IPS DF 6.9 (cell line): ENCODE measurements at regions not wholly inside any gene's neighbourhood (a gene's known extent, or its start where the extent isn't known, plus 50 kb on each side); places are given as distances from the start of the nearest gene placed in this dataset.

ENCODE experiments used
- DNase-seq: peaks from one replicate; pipeline ENCODE4 v3.0.0-alpha.2; 2013; ENCODE audit warnings: low read depth, low spot score
- H3K27ac ChIP-seq: one replicate; pipeline ENCODE4 v1.5.1; 2013; ENCODE audit warnings: low read length, control low read depth
- H3K27me3 ChIP-seq: 2 replicates; pipeline ENCODE4 v1.6.1; 2013; ENCODE audit warnings: mild to moderate bottlenecking, low read length; ENCODE audit not compliant: control insufficient read depth, insufficient read depth
- H3K36me3 ChIP-seq: 2 replicates; pipeline ENCODE4 v1.6.1; 2013; ENCODE audit warnings: low read length; ENCODE audit not compliant: control insufficient read depth, insufficient read depth
- H3K4me1 ChIP-seq: 2 replicates; pipeline ENCODE4 v1.6.1; 2013; ENCODE audit warnings: low read length; ENCODE audit not compliant: control insufficient read depth, insufficient read depth
- H3K4me3 ChIP-seq: 2 replicates; pipeline ENCODE4 v1.5.1; 2013; ENCODE audit warnings: mild to moderate bottlenecking, low read length
- H3K9me3 ChIP-seq: 2 replicates; pipeline ENCODE4 v1.6.1; 2013; ENCODE audit warnings: low read length, inconsistent platforms; ENCODE audit not compliant: control insufficient read depth, insufficient read depth
- WGBS: extraction: QIAGEN DNeasy Blood & Tissue Kit; methylation state at CpG from one replicate; pipeline ENCODE4 v1.1.7; 2013; ENCODE audit warnings: mixed read lengths, missing lambda C conversion rate; ENCODE audit not compliant: insufficient read length, insufficient coverage; 5-methylcytosine and 5-hydroxymethylcytosine counted together

GRCh38 chr12:86698641-86698980, 442.4 kb upstream of the MGAT4C start:
- H3K27me3 ChIP-seq, result no peaks in the 10 kb centered on the region

GRCh38 chr12:86697916-86698640, 441.9 kb upstream of the MGAT4C start:
- no peaks in the 10 kb centered on the region for H3K36me3 ChIP-seq
- WGBS, result no CpG with 5 or more reads among the region's 2 CpGs
- H3K27me3 ChIP-seq, result no peaks in the 10 kb centered on the region
- H3K4me1 ChIP-seq, result no peaks in the 10 kb centered on the region
- H3K27ac ChIP-seq, result no peak overlapping the region
- no peak for DNase-seq
- no peak overlapping the region for H3K4me3 ChIP-seq
- no peaks in the 10 kb centered on the region for H3K9me3 ChIP-seq

More at GRCh38 chr12:86698641-86698980, 442.4 kb upstream of the MGAT4C start:
- WGBS, result no CpG with 5 or more reads among the region's 2 CpGs
- H3K9me3 ChIP-seq, result no peaks in the 10 kb centered on the region
- H3K4me3 ChIP-seq, result no peak overlapping the region
- no peaks in the 10 kb centered on the region for H3K4me1 ChIP-seq
- DNase-seq, result no peak
- no peaks in the 10 kb centered on the region for H3K36me3 ChIP-seq
- H3K27ac ChIP-seq, result no peak overlapping the region

- Histone ChIP-seq H3K27ac (no peak overlapping the region), H3K4me3 (no peak overlapping the region), H3K4me1 (no peaks in the 10 kb centered on the region), H3K36me3 (no peaks in the 10 kb centered on the region), H3K27me3 (no peaks in the 10 kb centered on the region), H3K9me3 (no peaks in the 10 kb centered on the region)
- WGBS, result 100% methylated on average over 1 of the region's 6 CpGs
- DNase-seq, result no peak
Measured at GRCh38 chr12:86683568-86684304, 427.5 kb upstream of the MGAT4C start.

GRCh38 chr12:86681060-86681459, 424.9 kb upstream of the MGAT4C start:
- no peak overlapping the region for H3K27ac ChIP-seq
- H3K4me1 ChIP-seq, result no peaks in the 10 kb centered on the region
- WGBS, result no CpG with 5 or more reads among the region's 1 CpG
- no peaks in the 10 kb centered on the region for H3K27me3 ChIP-seq
- no peak overlapping the region for H3K4me3 ChIP-seq
- H3K36me3 ChIP-seq, result no peaks in the 10 kb centered on the region
- DNase-seq, result no peak
- no peaks in the 10 kb centered on the region for H3K9me3 ChIP-seq

GRCh38 chr12:86675197-86675596, 419.0 kb upstream of the MGAT4C start:
- H3K27me3 ChIP-seq, result no peaks in the 10 kb centered on the region; the same call in 1 of the 2 replicates
- H3K4me1 ChIP-seq, result no peaks in the 10 kb centered on the region
- no CpG with 5 or more reads among the region's 3 CpGs for WGBS
- no peak overlapping the region for H3K4me3 ChIP-seq
- no peak overlapping the region for H3K27ac ChIP-seq
- H3K9me3 ChIP-seq, result no peaks in the 10 kb centered on the region
- no peak for DNase-seq
- no peaks in the 10 kb centered on the region for H3K36me3 ChIP-seq

- Histone ChIP-seq H3K4me1 (no peaks in the 10 kb centered on the region), H3K9me3 (no peaks in the 10 kb centered on the region), H3K36me3 (no peaks in the 10 kb centered on the region), H3K27ac (no peak overlapping the region), H3K27me3 (no peaks in the 10 kb centered on the region; the same call in 1 of the 2 replicates), H3K4me3 (no peak overlapping the region)
- WGBS, result no CpG with 5 or more reads among the region's 4 CpGs
- no peak for DNase-seq
Measured at GRCh38 chr12:86670986-86671385, 414.8 kb upstream of the MGAT4C start.

- H3K27ac ChIP-seq, result no peak overlapping the region
- no peaks in the 10 kb centered on the region for H3K36me3 ChIP-seq
- no CpG with 5 or more reads among the region's 3 CpGs for WGBS
- H3K27me3 ChIP-seq, result no peaks in the 10 kb centered on the region
- DNase-seq, result no peak
- no peaks in the 10 kb centered on the region for H3K9me3 ChIP-seq
- H3K4me3 ChIP-seq, result no peak overlapping the region
- H3K4me1 ChIP-seq, result no peaks in the 10 kb centered on the region
Measured at GRCh38 chr12:86669010-86669409, 412.8 kb upstream of the MGAT4C start.

GRCh38 chr12:86666316-86666715, 410.1 kb upstream of the MGAT4C start:
- no peaks in the 10 kb centered on the region for H3K4me1 ChIP-seq

GRCh38 chr12:86663716-86664115, 407.5 kb upstream of the MGAT4C start:
- H3K27ac ChIP-seq, result no peak overlapping the region
- H3K27me3 ChIP-seq, result no peaks in the 10 kb centered on the region
- no peak overlapping the region for H3K4me3 ChIP-seq
- no peak for DNase-seq
- no peaks in the 10 kb centered on the region for H3K36me3 ChIP-seq
- H3K9me3 ChIP-seq, result no peaks in the 10 kb centered on the region
- H3K4me1 ChIP-seq, result no peaks in the 10 kb centered on the region

More at GRCh38 chr12:86666316-86666715, 410.1 kb upstream of the MGAT4C start:
- no peaks in the 10 kb centered on the region for H3K36me3 ChIP-seq
- DNase-seq, result no peak
- no peaks in the 10 kb centered on the region for H3K27me3 ChIP-seq
- H3K27ac ChIP-seq, result no peak overlapping the region
- no peaks in the 10 kb centered on the region for H3K9me3 ChIP-seq
- no peak overlapping the region for H3K4me3 ChIP-seq

- no peak for DNase-seq
- Histone ChIP-seq H3K4me3 (no peak overlapping the region), H3K27ac (no peak overlapping the region), H3K36me3 (no peaks in the 10 kb centered on the region), H3K9me3 (no peaks in the 10 kb centered on the region), H3K27me3 (no peaks in the 10 kb centered on the region), H3K4me1 (no peaks in the 10 kb centered on the region)
- no CpG with 5 or more reads among the region's 3 CpGs for WGBS
Measured at GRCh38 chr12:86663173-86663572, 407.0 kb upstream of the MGAT4C start.

- DNase-seq, result no peak
- Histone ChIP-seq H3K27ac (no peak overlapping the region), H3K9me3 (no peaks in the 10 kb centered on the region), H3K27me3 (no peaks in the 10 kb centered on the region), H3K4me3 (no peak overlapping the region), H3K4me1 (no peaks in the 10 kb centered on the region), H3K36me3 (no peaks in the 10 kb centered on the region)
- no CpG with 5 or more reads among the region's 1 CpG for WGBS
Measured at GRCh38 chr12:86662464-86662863, 406.3 kb upstream of the MGAT4C start.
